Skeletal muscle satellite cell (primary cell): ENCODE measurements at regions not wholly inside any gene's neighbourhood (a gene's known extent, or its start where the extent isn't known, plus 50 kb on each side); places are given as distances from the start of the nearest gene placed in this dataset.

Experiments
- H3K27me3 ChIP-seq: 2 replicates; pipeline ENCODE4 v1.7.0; 2013; ENCODE audit warnings: low read length; ENCODE audit not compliant: control insufficient read depth, insufficient read depth
- H3K36me3 ChIP-seq: 2 replicates; pipeline ENCODE4 v1.7.0; 2013; ENCODE audit warnings: mild to moderate bottlenecking, control low read depth, low read length; ENCODE audit not compliant: insufficient read depth
- H3K4me1 ChIP-seq: 2 replicates; pipeline ENCODE4 v1.7.0; 2013; ENCODE audit warnings: low read length; ENCODE audit not compliant: control insufficient read depth, insufficient read depth
- H3K4me2 ChIP-seq: 2 replicates; pipeline ENCODE4 v1.7.0; 2013; ENCODE audit warnings: mild to moderate bottlenecking, low read length
- H3K4me3 ChIP-seq: 2 replicates; pipeline ENCODE4 v1.7.0; 2013; ENCODE audit warnings: low read length
- H3K9ac ChIP-seq: 2 replicates; pipeline ENCODE4 v1.7.0; 2013; ENCODE audit warnings: mild to moderate bottlenecking, low read depth, low read length, moderate library complexity
- H3K9me3 ChIP-seq: replicated peaks from 2 replicates; pipeline ENCODE4 v1.7.0; 2013; ENCODE audit warnings: mild to moderate bottlenecking, control low read depth, low read length

DNA sequence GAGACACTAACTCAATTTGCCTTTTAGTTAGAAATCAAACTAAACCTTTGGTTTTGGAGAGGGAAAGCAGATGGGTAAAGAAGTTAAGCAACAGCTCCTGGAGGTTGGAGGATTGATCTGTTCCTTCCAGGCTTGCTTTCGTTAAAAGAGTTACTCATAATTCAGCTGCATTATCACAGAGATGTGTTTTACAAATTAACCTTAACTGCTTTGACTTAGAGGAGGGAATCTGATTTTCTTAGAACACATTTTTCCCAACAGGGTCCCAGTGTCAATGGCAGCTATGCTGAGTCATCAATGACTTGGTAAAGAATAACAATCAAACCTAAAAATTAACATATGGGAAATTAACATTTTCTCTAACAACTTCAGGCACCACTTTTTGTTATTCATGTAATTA, 113.4 kb downstream of the COPS8 start:
- Histone ChIP-seq H3K9me3 (no peaks in the 10 kb centered on the region), H3K9ac (no peak overlapping the region), H3K36me3 (no peaks in the 10 kb centered on the region), H3K4me1 (peaks cover 62% of the 10 kb centered on the region), H3K4me2 (no peak overlapping the region), H3K4me3 (no peak overlapping the region), H3K27me3 (no peaks in the 10 kb centered on the region)

DNA sequence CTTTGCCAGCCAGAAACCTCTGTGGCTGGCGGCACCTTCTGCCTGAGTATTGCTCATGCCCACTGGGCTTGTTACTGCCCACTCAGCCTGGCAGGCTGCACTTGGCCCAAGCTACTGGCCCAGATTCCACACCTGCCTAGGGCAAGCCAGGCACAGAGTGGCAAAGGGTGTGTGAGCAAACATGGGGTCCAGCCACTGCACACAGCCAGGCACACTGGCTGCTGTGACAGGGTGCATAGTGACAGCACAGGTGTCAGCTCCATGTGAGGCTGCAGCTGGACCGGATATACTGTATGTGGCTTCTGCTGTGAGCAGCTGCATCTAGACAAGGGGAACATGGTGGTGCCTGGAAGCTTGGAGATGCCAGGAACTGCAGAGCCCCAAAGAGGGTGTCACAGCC, 113.9 kb downstream of the COPS8 start:
- no peaks in the 10 kb centered on the region for H3K36me3 ChIP-seq
- H3K4me2 ChIP-seq = no peak overlapping the region
- peaks cover 62% of the 10 kb centered on the region for H3K4me1 ChIP-seq
- no peaks in the 10 kb centered on the region for H3K27me3 ChIP-seq
- H3K9ac ChIP-seq = no peak overlapping the region
- no peaks in the 10 kb centered on the region for H3K9me3 ChIP-seq
- no peak overlapping the region for H3K4me3 ChIP-seq

DNA sequence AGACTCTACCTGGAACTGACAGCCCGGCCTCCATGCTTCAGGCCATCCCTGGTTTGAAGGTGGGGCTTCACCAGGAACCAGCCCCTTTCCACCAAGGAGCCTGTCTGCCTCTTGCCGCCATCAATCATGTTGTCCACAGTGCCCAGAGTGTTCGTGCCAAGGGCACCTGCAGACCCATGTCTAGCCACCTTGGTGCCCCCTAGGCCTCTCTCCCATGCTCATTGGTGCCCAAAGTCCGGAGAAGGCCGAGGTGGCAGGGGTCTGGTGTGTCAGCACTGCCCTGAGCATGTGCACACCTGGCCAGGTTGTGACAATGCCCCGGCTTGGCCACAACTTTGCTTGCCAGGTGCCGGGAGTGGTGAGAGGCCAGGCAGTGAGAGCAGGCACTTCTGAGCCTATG, 114.8 kb downstream of the COPS8 start:
- no peak overlapping the region for H3K4me3 ChIP-seq
- no peaks in the 10 kb centered on the region for H3K27me3 ChIP-seq
- H3K9ac ChIP-seq = no peak overlapping the region
- H3K4me2 ChIP-seq = no peak overlapping the region
- H3K36me3 ChIP-seq = no peaks in the 10 kb centered on the region
- H3K4me1 ChIP-seq = peaks cover 71% of the 10 kb centered on the region
- H3K9me3 ChIP-seq = no peaks in the 10 kb centered on the region

DNA sequence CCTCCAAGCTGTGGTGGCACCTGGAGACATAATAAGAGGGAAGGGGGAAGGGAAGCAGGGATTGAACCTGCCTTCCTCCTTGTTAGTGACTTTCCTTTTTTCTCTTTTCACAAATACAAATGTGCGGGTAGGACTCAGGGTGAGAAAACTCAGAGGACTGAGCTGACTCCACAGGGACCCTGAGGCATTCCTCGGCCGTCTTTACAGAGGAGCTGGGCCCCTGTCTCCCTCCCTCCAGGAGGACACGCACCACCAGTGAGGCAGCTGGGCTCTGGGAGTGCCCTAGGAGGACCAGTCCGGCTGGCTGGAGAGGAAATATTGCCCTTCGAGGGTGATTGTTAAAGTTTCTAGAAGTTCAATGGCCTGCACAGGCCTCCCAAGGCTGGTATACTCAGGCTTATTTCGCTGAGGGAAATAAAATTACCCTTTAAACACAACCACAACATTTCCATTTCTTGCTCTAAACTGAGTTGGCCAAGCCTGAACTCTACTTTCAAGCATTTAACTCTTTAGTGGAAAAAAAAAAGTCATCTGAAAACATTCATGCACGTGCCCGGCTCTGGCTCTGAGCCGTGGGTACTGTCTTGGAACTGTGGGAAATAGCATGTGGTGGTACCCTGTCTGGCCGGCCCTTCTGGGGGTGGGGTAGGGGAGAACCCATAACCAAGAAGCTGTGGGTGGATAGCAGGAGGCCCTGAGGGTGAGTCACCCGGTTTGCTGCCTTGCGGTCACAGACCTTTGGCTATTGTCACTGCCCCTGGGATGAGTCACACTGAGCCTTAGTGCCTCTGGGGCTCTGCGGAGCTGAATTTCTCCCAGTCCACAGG, 116.0 kb downstream of the COPS8 start:
- Histone ChIP-seq H3K4me1 (peaks cover 67% of the 10 kb centered on the region), H3K36me3 (no peaks in the 10 kb centered on the region), H3K9ac (peak overlapping the region; percentile 13), H3K27me3 (no peaks in the 10 kb centered on the region), H3K9me3 (no peaks in the 10 kb centered on the region), H3K4me3 (peak overlapping the region; percentile 10), H3K4me2 (peak overlapping the region; percentile 37)

DNA sequence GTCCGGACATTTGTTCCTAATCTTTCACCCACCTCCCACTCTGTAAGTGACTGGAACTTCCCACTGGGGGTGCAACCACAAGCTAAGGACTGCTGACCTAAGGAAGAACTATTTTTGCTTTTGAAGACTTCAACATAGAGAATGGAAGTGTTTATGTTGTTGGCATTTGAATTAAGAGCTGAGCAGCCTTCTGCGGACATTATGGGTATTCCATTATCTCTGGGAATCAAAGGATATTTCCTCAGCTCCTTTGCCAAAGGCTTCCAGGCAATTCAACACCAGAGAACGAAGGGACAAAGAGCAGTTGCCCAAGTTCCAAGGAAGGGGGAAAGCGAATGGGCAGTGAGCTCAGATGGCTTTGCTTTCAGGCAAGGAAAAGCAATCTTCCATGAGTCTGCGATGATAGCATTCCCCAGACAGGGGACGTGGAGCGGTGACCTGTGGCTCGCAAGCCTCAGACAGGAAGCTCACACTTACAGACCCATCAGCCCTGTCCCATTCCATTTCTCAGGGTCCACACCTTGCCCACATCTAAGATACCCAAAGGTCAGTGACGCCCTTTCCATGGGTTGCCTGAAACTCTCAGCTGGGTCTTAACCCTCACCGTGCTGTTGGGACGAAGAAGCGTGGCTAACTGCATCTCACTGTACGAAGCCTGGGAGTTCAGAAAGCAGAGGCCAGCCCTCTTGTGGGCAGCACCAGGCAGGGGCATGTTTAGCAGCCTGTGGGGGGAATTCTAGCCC, 116.8 kb downstream of the COPS8 start:
- peak overlapping the region; percentile 6 for H3K9ac ChIP-seq
- peaks cover 64% of the 10 kb centered on the region for H3K4me1 ChIP-seq
- H3K4me3 ChIP-seq = peak overlapping the region; percentile 10

DNA sequence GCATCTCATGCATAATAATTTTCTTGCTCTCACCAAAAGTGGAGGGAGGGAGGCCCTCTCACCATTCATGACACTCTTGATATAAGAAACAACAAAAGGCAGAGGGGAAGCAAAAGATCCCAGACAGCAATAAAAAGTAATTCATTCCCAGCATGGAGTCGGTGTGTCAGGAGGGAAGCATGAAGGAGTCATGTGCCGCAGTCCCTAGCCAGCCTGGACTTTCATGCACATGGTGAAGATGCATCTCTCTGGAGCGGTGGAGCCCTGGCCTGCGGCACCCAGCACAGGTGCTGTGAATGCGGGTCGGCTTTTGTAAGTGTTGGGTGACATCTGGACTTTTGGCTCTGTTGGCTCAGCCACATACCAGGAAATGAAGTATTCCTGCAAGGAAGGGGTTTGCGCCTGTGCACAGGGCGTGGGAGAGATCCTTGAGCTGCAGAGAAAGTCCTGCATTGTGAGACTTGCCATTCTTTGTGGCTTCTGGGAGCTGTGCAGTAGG, 119.4 kb downstream of the COPS8 start:
- no peaks in the 10 kb centered on the region for H3K27me3 ChIP-seq
- no peak overlapping the region for H3K4me2 ChIP-seq
- H3K4me3 ChIP-seq = no peak overlapping the region
- H3K9me3 ChIP-seq = no peaks in the 10 kb centered on the region
- no peak overlapping the region for H3K9ac ChIP-seq
- no peaks in the 10 kb centered on the region for H3K36me3 ChIP-seq
- peaks cover 60% of the 10 kb centered on the region for H3K4me1 ChIP-seq

More for the DNA sequence above, 116.8 kb downstream of the COPS8 start:
- H3K9me3 ChIP-seq = no peaks in the 10 kb centered on the region
- H3K36me3 ChIP-seq = no peaks in the 10 kb centered on the region
- H3K27me3 ChIP-seq = no peaks in the 10 kb centered on the region
- H3K4me2 ChIP-seq = peak overlapping the region; percentile 37

DNA sequence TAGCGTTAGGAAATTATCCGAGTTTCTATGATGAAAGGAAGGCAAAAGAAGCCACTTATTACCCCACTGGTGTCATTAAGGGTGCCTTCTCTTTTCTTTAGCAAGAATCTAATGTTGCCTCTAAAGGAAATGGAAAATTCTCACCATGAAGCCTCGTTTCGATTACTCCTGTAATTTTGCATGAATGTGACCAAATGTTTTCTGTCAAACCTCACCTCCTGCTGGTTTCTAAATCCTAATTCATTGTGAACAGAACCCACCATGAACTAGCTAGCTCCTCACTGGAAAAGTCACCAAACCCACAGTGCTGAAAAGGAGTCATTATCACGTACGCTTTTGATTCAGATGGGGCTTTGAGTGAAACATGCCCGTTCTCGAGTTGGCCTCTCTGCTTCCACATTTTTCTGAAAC, 119.9 kb downstream of the COPS8 start:
- no peaks in the 10 kb centered on the region for H3K27me3 ChIP-seq
- peaks cover 59% of the 10 kb centered on the region for H3K4me1 ChIP-seq
- no peak overlapping the region for H3K9ac ChIP-seq
- no peak overlapping the region for H3K4me3 ChIP-seq
- no peak overlapping the region for H3K4me2 ChIP-seq
- H3K36me3 ChIP-seq = no peaks in the 10 kb centered on the region
- H3K9me3 ChIP-seq = no peaks in the 10 kb centered on the region

DNA sequence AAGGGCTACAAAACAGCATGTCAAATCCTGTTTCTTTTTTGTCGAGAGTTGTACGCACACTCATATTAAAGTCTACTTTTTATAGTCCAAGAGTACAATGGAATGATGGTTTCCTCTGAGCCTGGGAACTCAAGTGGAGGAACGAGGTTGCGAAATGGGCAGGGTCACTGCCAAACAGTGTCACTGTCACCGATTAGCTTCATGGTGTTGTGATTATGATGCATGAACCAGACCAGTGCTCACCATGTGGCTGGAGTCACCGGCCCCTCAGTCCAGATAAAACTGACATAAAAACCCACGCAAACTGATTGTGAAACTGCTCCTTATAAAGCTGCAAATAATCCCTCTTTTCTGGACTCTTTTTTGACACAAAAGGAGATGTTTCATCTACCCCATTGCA, 122.0 kb downstream of the COPS8 start:
- no peaks in the 10 kb centered on the region for H3K9me3 ChIP-seq
- no peak overlapping the region for H3K4me3 ChIP-seq
- peaks cover 42% of the 10 kb centered on the region for H3K4me1 ChIP-seq

DNA sequence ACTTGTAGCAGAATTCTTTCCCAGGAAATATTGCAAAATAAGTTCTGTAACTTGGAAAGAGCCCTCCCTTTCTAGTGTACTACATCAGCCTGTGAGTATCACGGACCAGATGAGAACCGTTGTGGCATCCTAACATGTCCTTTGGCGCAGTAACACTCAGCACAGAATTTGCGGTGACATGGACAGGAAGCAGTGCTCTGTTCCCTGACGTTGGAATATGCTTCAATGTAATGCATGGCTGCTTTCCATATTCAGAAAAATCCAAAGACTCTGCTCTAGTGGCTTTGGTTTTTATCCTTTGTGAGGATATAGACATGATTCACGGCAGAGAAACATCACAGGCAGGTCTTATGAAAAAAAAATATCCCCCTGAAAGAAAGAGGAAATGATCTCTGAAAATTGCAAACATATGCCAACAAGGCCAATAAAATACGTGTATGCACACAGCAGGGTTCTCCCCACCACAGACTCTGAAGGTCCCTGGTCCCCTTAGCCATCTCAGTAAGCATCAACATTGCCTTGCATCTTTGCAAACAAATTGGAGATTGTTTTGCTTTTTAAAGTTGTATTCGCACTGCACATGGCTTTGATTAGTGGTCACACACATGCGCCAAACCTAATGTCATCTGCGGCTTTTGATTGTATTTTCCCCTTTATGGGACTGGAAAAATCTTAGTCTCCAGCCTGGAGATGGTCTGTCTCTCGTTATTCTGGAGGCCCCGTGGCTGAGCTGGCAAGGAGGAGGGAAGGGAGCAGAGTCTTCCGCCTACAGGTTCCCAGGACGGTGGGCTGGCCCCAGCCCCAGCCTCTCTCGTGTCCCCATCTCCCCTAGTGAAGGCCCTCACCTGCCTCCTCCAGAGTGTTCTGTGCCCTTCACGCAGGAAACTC, 122.9 kb downstream of the COPS8 start:
- H3K9ac ChIP-seq = peak overlapping the region; percentile 21
- H3K4me2 ChIP-seq = peak overlapping the region; percentile 21
- H3K36me3 ChIP-seq = no peaks in the 10 kb centered on the region
- no peaks in the 10 kb centered on the region for H3K27me3 ChIP-seq
- no peaks in the 10 kb centered on the region for H3K9me3 ChIP-seq
- peaks cover 42% of the 10 kb centered on the region for H3K4me1 ChIP-seq
- no peak overlapping the region for H3K4me3 ChIP-seq

More for the DNA sequence above, 122.0 kb downstream of the COPS8 start:
- Histone ChIP-seq H3K4me2 (peak overlapping the region; percentile 21), H3K9ac (peak overlapping the region; percentile 21), H3K27me3 (no peaks in the 10 kb centered on the region), H3K36me3 (no peaks in the 10 kb centered on the region)

DNA sequence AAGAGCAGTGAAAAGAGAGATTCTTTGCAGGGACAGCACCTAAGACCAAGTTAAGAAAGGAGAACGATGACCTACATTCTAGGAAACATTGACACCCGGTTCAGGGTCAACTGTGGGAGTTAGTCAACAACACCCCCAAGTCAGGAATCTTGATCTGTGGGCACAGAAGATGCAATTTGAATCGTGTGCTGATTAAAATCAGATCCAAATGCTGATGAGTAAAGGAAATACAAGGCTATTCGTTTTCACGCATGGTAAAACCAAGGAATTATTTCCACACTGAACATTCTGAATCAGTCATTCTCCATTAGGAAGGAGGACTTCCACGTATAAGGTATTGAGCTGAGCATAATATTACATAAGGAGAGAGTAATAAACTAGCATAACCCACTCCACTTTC, 124.2 kb downstream of the COPS8 start:
- no peak overlapping the region for H3K4me3 ChIP-seq
- no peaks in the 10 kb centered on the region for H3K27me3 ChIP-seq
- H3K4me2 ChIP-seq = no peak overlapping the region
- no peaks in the 10 kb centered on the region for H3K36me3 ChIP-seq
- H3K9me3 ChIP-seq = no peaks in the 10 kb centered on the region
- H3K4me1 ChIP-seq = peaks cover 46% of the 10 kb centered on the region
- H3K9ac ChIP-seq = no peak overlapping the region

DNA sequence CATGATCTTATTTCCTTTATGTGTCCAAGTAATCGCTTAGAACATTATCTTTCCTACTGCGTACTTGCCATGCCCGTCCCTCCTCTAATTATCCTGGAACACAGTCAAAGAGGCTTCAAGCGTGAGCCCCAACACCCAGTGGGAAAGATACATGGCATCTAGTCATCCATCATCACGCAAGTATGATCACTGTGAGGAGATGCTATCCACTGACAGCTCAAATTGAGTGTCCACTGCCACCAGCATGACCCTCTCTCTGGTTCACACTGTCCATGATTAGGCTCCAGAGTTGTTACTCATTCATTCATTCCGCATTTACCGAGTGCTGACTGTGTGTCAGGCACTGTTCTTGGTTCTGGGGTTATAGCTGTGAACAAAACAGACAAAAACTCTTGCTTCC, 124.6 kb downstream of the COPS8 start:
- H3K4me1 ChIP-seq = peaks cover 42% of the 10 kb centered on the region
- no peak overlapping the region for H3K9ac ChIP-seq
- no peaks in the 10 kb centered on the region for H3K9me3 ChIP-seq
- no peak overlapping the region for H3K4me2 ChIP-seq
- no peak overlapping the region for H3K4me3 ChIP-seq
- no peaks in the 10 kb centered on the region for H3K27me3 ChIP-seq
- no peaks in the 10 kb centered on the region for H3K36me3 ChIP-seq
